ENCODE measurements at regions not wholly inside any gene's neighbourhood (a gene's known extent, or its start where the extent isn't known, plus 50 kb on each side); places are given as distances from the start of the nearest gene placed in this dataset.
"Not testable (repeated sequence)": the region's sequence is repeated elsewhere in the genome, so short reads cannot be mapped to it uniquely, and the experiment has no call there.

- BruUV-seq (replicated peaks) = no TSS peak
- CTCF ChIA-PET = no interaction called here
- H3K27me3 ChIP-seq (replicated peaks; ENCODE audit: insufficient read depth, low read depth, low read length, poor library complexity) = no peaks in the 10 kb centered on the region
- peak; percentile 80 for DNase-seq (ENCODE audit: low spot score)
- intact Hi-C loops (cut with micrococcal nuclease; ENCODE audit: unreplicated experiment) = no loop called here
- H3K9me3 ChIP-seq (ENCODE audit: low read depth, low read length, poor library complexity, severe bottlenecking) = peaks cover 7% of the 10 kb centered on the region
- POLR2A ChIA-PET (ENCODE audit: low non-redundant PET) = no interaction called here
- no peaks in the 10 kb centered on the region for H3K36me3 ChIP-seq (ENCODE audit: insufficient read depth, low read length, poor library complexity, severe bottlenecking)
- H3K4me1 ChIP-seq (ENCODE audit: insufficient read depth, low read length, poor library complexity, severe bottlenecking) = peaks cover 18% of the 10 kb centered on the region
- no peak overlapping the region for H3K4me3 ChIP-seq (ENCODE audit: low read depth, low read length, poor library complexity, severe bottlenecking)
- H3K27ac ChIP-seq (ENCODE audit: low read depth, low read length, poor library complexity, severe bottlenecking) = no peak overlapping the region
- TF ChIP-seq EZH2 (IDR thresholded peaks at IDR 0.05; ENCODE audit: borderline replicate concordance, low read depth, low read length, poor library complexity, severe bottlenecking) = no peak
- TF ChIP-seq, protein P1, sequence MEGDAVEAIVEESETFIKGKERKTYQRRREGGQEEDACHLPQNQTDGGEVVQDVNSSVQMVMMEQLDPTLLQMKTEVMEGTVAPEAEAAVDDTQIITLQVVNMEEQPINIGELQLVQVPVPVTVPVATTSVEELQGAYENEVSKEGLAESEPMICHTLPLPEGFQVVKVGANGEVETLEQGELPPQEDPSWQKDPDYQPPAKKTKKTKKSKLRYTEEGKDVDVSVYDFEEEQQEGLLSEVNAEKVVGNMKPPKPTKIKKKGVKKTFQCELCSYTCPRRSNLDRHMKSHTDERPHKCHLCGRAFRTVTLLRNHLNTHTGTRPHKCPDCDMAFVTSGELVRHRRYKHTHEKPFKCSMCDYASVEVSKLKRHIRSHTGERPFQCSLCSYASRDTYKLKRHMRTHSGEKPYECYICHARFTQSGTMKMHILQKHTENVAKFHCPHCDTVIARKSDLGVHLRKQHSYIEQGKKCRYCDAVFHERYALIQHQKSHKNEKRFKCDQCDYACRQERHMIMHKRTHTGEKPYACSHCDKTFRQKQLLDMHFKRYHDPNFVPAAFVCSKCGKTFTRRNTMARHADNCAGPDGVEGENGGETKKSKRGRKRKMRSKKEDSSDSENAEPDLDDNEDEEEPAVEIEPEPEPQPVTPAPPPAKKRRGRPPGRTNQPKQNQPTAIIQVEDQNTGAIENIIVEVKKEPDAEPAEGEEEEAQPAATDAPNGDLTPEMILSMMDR (conservative IDR thresholded peaks at IDR 0.05; ENCODE audit: low read depth, low read length) = no peak
These were observed 762.5 kb downstream of the PCDH7 start for GRCh38 chr4:31482691-31483090.

- H3K4me1 ChIP-seq (ENCODE audit: insufficient read depth, low read length, poor library complexity, severe bottlenecking); H3K9me3 ChIP-seq (ENCODE audit: low read depth, low read length, poor library complexity, severe bottlenecking); H3K27me3 ChIP-seq (replicated peaks; ENCODE audit: insufficient read depth, low read depth, low read length, poor library complexity); intact Hi-C loops (cut with micrococcal nuclease; ENCODE audit: unreplicated experiment); H3K36me3 ChIP-seq (ENCODE audit: insufficient read depth, low read length, poor library complexity, severe bottlenecking); POLR2A ChIA-PET (ENCODE audit: low non-redundant PET); H3K4me3 ChIP-seq (ENCODE audit: low read depth, low read length, poor library complexity, severe bottlenecking); CTCF ChIA-PET; H3K27ac ChIP-seq (ENCODE audit: low read depth, low read length, poor library complexity, severe bottlenecking); BruUV-seq (replicated peaks); DNase-seq (ENCODE audit: low spot score): not testable (repeated sequence)
These were observed 779.0 kb downstream of the PCDH7 start for GRCh38 chr4:31499216-31499615.

GRCh38 chr4:31516520-31516919, 796.4 kb downstream of the PCDH7 start:
- POLR2A ChIA-PET (ENCODE audit: low non-redundant PET) = no interaction called here
- Histone ChIP-seq H3K4me3 (ENCODE audit: low read depth, low read length, poor library complexity, severe bottlenecking) (no peak overlapping the region), H3K27me3 (replicated peaks; ENCODE audit: insufficient read depth, low read depth, low read length, poor library complexity) (no peaks in the 10 kb centered on the region), H3K4me1 (ENCODE audit: insufficient read depth, low read length, poor library complexity, severe bottlenecking) (peaks cover 6% of the 10 kb centered on the region), H3K36me3 (ENCODE audit: insufficient read depth, low read length, poor library complexity, severe bottlenecking) (no peaks in the 10 kb centered on the region), H3K9me3 (ENCODE audit: low read depth, low read length, poor library complexity, severe bottlenecking) (no peaks in the 10 kb centered on the region), H3K27ac (ENCODE audit: low read depth, low read length, poor library complexity, severe bottlenecking) (no peak overlapping the region)
- DNase-seq (ENCODE audit: low spot score) = no peak
- BruUV-seq (replicated peaks) = no TSS peak
- no peak for TF ChIP-seq EZH2 (IDR thresholded peaks at IDR 0.05; ENCODE audit: borderline replicate concordance, low read depth, low read length, poor library complexity, severe bottlenecking)
- TF ChIP-seq, protein P1 (conservative IDR thresholded peaks at IDR 0.05; ENCODE audit: low read depth, low read length) = no peak
- CTCF ChIA-PET = no interaction called here
- intact Hi-C loops (cut with micrococcal nuclease; ENCODE audit: unreplicated experiment) = no loop called here

DNA sequence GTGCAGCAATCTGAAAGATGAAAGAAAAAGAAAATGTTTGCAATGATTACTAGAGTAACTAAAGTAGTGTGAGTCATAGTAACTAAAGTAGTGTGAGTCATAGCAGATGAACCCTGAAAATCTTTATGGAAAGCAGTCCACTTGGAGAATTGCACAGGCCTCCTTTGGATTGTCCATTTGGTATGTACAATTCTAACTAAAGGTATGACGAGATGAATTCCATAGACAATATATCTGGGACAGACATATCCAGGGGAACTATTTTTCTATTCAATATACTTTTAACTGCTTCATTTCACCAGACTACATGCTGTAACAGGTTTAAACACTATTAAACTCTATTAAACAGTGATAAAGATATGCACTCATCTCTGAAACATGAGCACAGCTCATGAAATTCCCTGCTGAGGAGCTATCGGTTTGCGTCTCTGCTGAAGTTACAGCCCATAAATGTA, 798.7 kb downstream of the PCDH7 start:
- Histone ChIP-seq H3K27ac (ENCODE audit: low read depth, low read length, poor library complexity, severe bottlenecking) (peak overlapping the region; percentile 26), H3K27me3 (replicated peaks; ENCODE audit: insufficient read depth, low read depth, low read length, poor library complexity) (no peaks in the 10 kb centered on the region), H3K4me3 (ENCODE audit: low read depth, low read length, poor library complexity, severe bottlenecking) (no peak overlapping the region), H3K4me1 (ENCODE audit: insufficient read depth, low read length, poor library complexity, severe bottlenecking) (peaks cover 6% of the 10 kb centered on the region), H3K36me3 (ENCODE audit: insufficient read depth, low read length, poor library complexity, severe bottlenecking) (no peaks in the 10 kb centered on the region), H3K9me3 (ENCODE audit: low read depth, low read length, poor library complexity, severe bottlenecking) (peaks cover 2% of the 10 kb centered on the region)
- no TSS peak for BruUV-seq (replicated peaks)
- CTCF ChIA-PET = no interaction called here
- POLR2A ChIA-PET (ENCODE audit: low non-redundant PET) = no interaction called here
- TF ChIP-seq, protein P1 (conservative IDR thresholded peaks at IDR 0.05; ENCODE audit: low read depth, low read length) = no peak
- TF ChIP-seq EZH2 (IDR thresholded peaks at IDR 0.05; ENCODE audit: borderline replicate concordance, low read depth, low read length, poor library complexity, severe bottlenecking) = no peak
- DNase-seq (ENCODE audit: low spot score) = peak; percentile 70
- intact Hi-C loops (cut with micrococcal nuclease; ENCODE audit: unreplicated experiment) = no loop called here
